Activated CD4-positive, alpha-beta T cell treated with anti-CD3 and anti-CD28 coated beads, Interleukin-2, amount 10 ng/mL, durations not matched to agents 7 days and 5 days (primary cell): ENCODE measurements at regions not wholly inside any gene's neighbourhood (a gene's known extent, or its start where the extent isn't known, plus 50 kb on each side); places are given as distances from the start of the nearest gene placed in this dataset.
"Not testable (repeated sequence)": the region's sequence is repeated elsewhere in the genome, so short reads cannot be mapped to it uniquely, and the experiment has no call there.

Experiments
- CTCF ChIA-PET: fragments of 350-600 bp; sonication (Branson Sonifier 250); formaldehyde crosslinking; loops from one replicate; lab custom pipeline; 2021; ENCODE audit warnings: antibody characterized with exemption; lab: Charles Lee
- POLR2A ChIA-PET: fragments of 350-600 bp; sonication (Branson Sonifier 250); formaldehyde crosslinking; loops from one replicate; lab custom pipeline; 2021; ENCODE audit warnings: antibody characterized with exemption; lab: Charles Lee
- DNase-seq: peaks from one replicate; pipeline ENCODE4 v3.0.0-alpha.2; 2020
- H3K27ac Mint-ChIP-seq: one replicate; pipeline ENCODE4 v1.8.0; 2021; ENCODE audit warnings: mild to moderate bottlenecking, moderate library complexity, mixed read lengths
- H3K27me3 Mint-ChIP-seq: one replicate; pipeline ENCODE4 v1.8.0; 2021; ENCODE audit warnings: mixed read lengths
- H3K36me3 Mint-ChIP-seq: one replicate; pipeline ENCODE4 v1.8.0; 2021; ENCODE audit warnings: low read depth, mixed read lengths
- H3K4me1 Mint-ChIP-seq: one replicate; pipeline ENCODE4 v1.8.0; 2021; ENCODE audit warnings: mixed read lengths
- H3K4me3 Mint-ChIP-seq: one replicate; pipeline ENCODE4 v1.8.0; 2021; ENCODE audit warnings: mild to moderate bottlenecking, moderate library complexity, mixed read lengths
- H3K9me3 Mint-ChIP-seq: one replicate; pipeline ENCODE4 v1.8.0; 2021; ENCODE audit warnings: mixed read lengths

- peaks cover 16% of the 10 kb centered on the region for H3K9me3 Mint-ChIP-seq
Observed at GRCh38 chr12:47359310-47360092, 279.7 kb upstream of the AMIGO2 start.

GRCh38 chr12:47357006-47357405 lies 277.2 kb upstream of the AMIGO2 start:
- CTCF ChIA-PET = interaction anchor here (0.9 to 2.1 kb wide), 2 partner anchors 10 kb away, joined by 3 to 10 read pairs; no protein-coding TSS in a partner anchor
- H3K27me3 Mint-ChIP-seq, H3K4me3 Mint-ChIP-seq, DNase-seq, POLR2A ChIA-PET: not testable (repeated sequence)
- H3K4me1 Mint-ChIP-seq = peaks cover 72% of the 10 kb centered on the region
- H3K36me3 Mint-ChIP-seq = peaks cover 39% of the 10 kb centered on the region
- H3K9me3 Mint-ChIP-seq = peaks cover 20% of the 10 kb centered on the region
- H3K27ac Mint-ChIP-seq = peak overlapping the region; percentile 92

More at GRCh38 chr12:47359310-47360092, 279.7 kb upstream of the AMIGO2 start:
- Mint-ChIP-seq H3K36me3 (peaks cover 36% of the 10 kb centered on the region), H3K4me1 (peaks cover 73% of the 10 kb centered on the region), H3K27ac (peak overlapping the region; percentile 98), H3K4me3 (no peak overlapping the region), H3K27me3 (no peaks in the 10 kb centered on the region)
- no peak for DNase-seq
- CTCF ChIA-PET = interaction anchor here (2.5 to 3.8 kb wide), 2 partner anchors 8 to 38 kb away, joined by 6 to 12 read pairs; no protein-coding TSS in a partner anchor
- POLR2A ChIA-PET = no interaction called here

- Mint-ChIP-seq H3K9me3 (peaks cover 20% of the 10 kb centered on the region), H3K27me3 (no peaks in the 10 kb centered on the region), H3K4me1 (peaks cover 70% of the 10 kb centered on the region), H3K27ac (peak overlapping the region; percentile 92), H3K4me3 (peak overlapping the region; percentile 21), H3K36me3 (peaks cover 42% of the 10 kb centered on the region)
- ChIA-PET CTCF (interaction anchor here (0.8 to 2.1 kb wide), 7 partner anchors 9 to 146 kb away, joined by 3 to 10 read pairs (median 3); no protein-coding TSS in a partner anchor), POLR2A (no interaction called here)
- DNase-seq = no peak
Observed at GRCh38 chr12:47356129-47356700, 276.5 kb upstream of the AMIGO2 start.

- H3K9me3 Mint-ChIP-seq = peaks cover 18% of the 10 kb centered on the region
- H3K4me3 Mint-ChIP-seq = peak overlapping the region; percentile 48
- ChIA-PET POLR2A (no interaction called here), CTCF (interaction anchor here (0.6 to 1.7 kb wide), 2 partner anchors 11 to 44 kb away, joined by 3 to 5 read pairs; no protein-coding TSS in a partner anchor)
- no peaks in the 10 kb centered on the region for H3K27me3 Mint-ChIP-seq
- H3K4me1 Mint-ChIP-seq = peaks cover 73% of the 10 kb centered on the region
- H3K36me3 Mint-ChIP-seq = peaks cover 42% of the 10 kb centered on the region
- no peak for DNase-seq
- H3K27ac Mint-ChIP-seq = peak overlapping the region; percentile 70
Observed at GRCh38 chr12:47353508-47353907, 273.7 kb upstream of the AMIGO2 start.

GRCh38 chr12:47352067-47352466 lies 272.3 kb upstream of the AMIGO2 start:
- H3K27ac Mint-ChIP-seq = no peak overlapping the region
- H3K4me3 Mint-ChIP-seq = no peak overlapping the region
- no peak for DNase-seq
- peaks cover 67% of the 10 kb centered on the region for H3K4me1 Mint-ChIP-seq
- POLR2A ChIA-PET = no interaction called here
- peaks cover 15% of the 10 kb centered on the region for H3K9me3 Mint-ChIP-seq
- H3K27me3 Mint-ChIP-seq = no peaks in the 10 kb centered on the region
- H3K36me3 Mint-ChIP-seq = peaks cover 35% of the 10 kb centered on the region
- CTCF ChIA-PET = interaction anchor here (1.0 to 1.7 kb wide), 3 partner anchors 9 to 96 kb away, joined by 3 to 6 read pairs (median 5); no protein-coding TSS in a partner anchor

GRCh38 chr12:47351526-47351925 lies 271.8 kb upstream of the AMIGO2 start:
- H3K9me3 Mint-ChIP-seq = peaks cover 12% of the 10 kb centered on the region
- CTCF ChIA-PET = interaction anchor here (0.6 to 1.6 kb wide), 2 partner anchors 10 to 457 kb away, joined by 5 to 6 read pairs; no protein-coding TSS in a partner anchor
- H3K4me3 Mint-ChIP-seq = no peak overlapping the region
- no peak for DNase-seq
- POLR2A ChIA-PET = no interaction called here
- peaks cover 63% of the 10 kb centered on the region for H3K4me1 Mint-ChIP-seq
- H3K27ac Mint-ChIP-seq = no peak overlapping the region
- no peaks in the 10 kb centered on the region for H3K27me3 Mint-ChIP-seq
- H3K36me3 Mint-ChIP-seq = peaks cover 31% of the 10 kb centered on the region

- ChIA-PET POLR2A (no interaction called here), CTCF (interaction anchor here (0.9 kb wide), 1 partner anchor 12 kb away, joined by 4 read pairs; no protein-coding TSS in a partner anchor)
- Mint-ChIP-seq H3K9me3 (peaks cover 9% of the 10 kb centered on the region), H3K27me3 (no peaks in the 10 kb centered on the region), H3K4me1 (peaks cover 53% of the 10 kb centered on the region), H3K4me3 (peak overlapping the region; percentile 4), H3K27ac (peak overlapping the region; percentile 91), H3K36me3 (peaks cover 20% of the 10 kb centered on the region)
- no peak for DNase-seq
Observed at GRCh38 chr12:47350062-47350408, 270.3 kb upstream of the AMIGO2 start.

- Mint-ChIP-seq H3K27me3 (no peaks in the 10 kb centered on the region), H3K9me3 (peaks cover 9% of the 10 kb centered on the region), H3K27ac (peak overlapping the region; percentile 91), H3K36me3 (peaks cover 18% of the 10 kb centered on the region), H3K4me1 (peaks cover 53% of the 10 kb centered on the region), H3K4me3 (peak overlapping the region; percentile 4)
- ChIA-PET POLR2A (no interaction called here), CTCF (interaction anchor here (0.9 to 1.0 kb wide), 2 partner anchors 11 to 13 kb away, joined by 4 read pairs; no protein-coding TSS in a partner anchor)
- DNase-seq = no peak
Observed at GRCh38 chr12:47349137-47350061, 269.6 kb upstream of the AMIGO2 start.

GRCh38 chr12:47348206-47348605 lies 268.4 kb upstream of the AMIGO2 start:
- ChIA-PET POLR2A (no interaction called here), CTCF (interaction anchor here (0.7 to 1.0 kb wide), 2 partner anchors 10 to 103 kb away, joined by 4 to 5 read pairs; no protein-coding TSS in a partner anchor)
- H3K27ac Mint-ChIP-seq = no peak overlapping the region
- no peak overlapping the region for H3K4me3 Mint-ChIP-seq
- peaks cover 11% of the 10 kb centered on the region for H3K36me3 Mint-ChIP-seq
- no peaks in the 10 kb centered on the region for H3K27me3 Mint-ChIP-seq
- H3K4me1 Mint-ChIP-seq = peaks cover 46% of the 10 kb centered on the region
- DNase-seq = no peak
- peaks cover 9% of the 10 kb centered on the region for H3K9me3 Mint-ChIP-seq

GRCh38 chr12:47346251-47347019 lies 266.7 kb upstream of the AMIGO2 start:
- POLR2A ChIA-PET = interaction anchor here (0.6 kb wide), 1 partner anchor 262 kb away, joined by 3 read pairs; no protein-coding TSS in a partner anchor

GRCh38 chr12:47343684-47344567 lies 264.2 kb upstream of the AMIGO2 start:
- H3K36me3 Mint-ChIP-seq = no peaks in the 10 kb centered on the region
- peaks cover 16% of the 10 kb centered on the region for H3K9me3 Mint-ChIP-seq
- H3K27ac Mint-ChIP-seq = no peak overlapping the region
- H3K4me3 Mint-ChIP-seq = no peak overlapping the region
- no peaks in the 10 kb centered on the region for H3K27me3 Mint-ChIP-seq
- peaks cover 13% of the 10 kb centered on the region for H3K4me1 Mint-ChIP-seq
- ChIA-PET CTCF (interaction anchor here (0.6 to 1.2 kb wide), 2 partner anchors 25 to 1306 kb away, joined by 3 read pairs; no protein-coding TSS in a partner anchor), POLR2A (no interaction called here)
- no peak for DNase-seq

More at GRCh38 chr12:47346251-47347019, 266.7 kb upstream of the AMIGO2 start:
- Mint-ChIP-seq H3K36me3 (peaks cover 8% of the 10 kb centered on the region), H3K27me3 (no peaks in the 10 kb centered on the region), H3K9me3 (peaks cover 16% of the 10 kb centered on the region), H3K27ac (no peak overlapping the region), H3K4me1 (peaks cover 35% of the 10 kb centered on the region), H3K4me3 (no peak overlapping the region)
- CTCF ChIA-PET = interaction anchor here (0.7 to 2.2 kb wide), 6 partner anchors 10 to 44 kb away, joined by 3 to 10 read pairs (median 4); no protein-coding TSS in a partner anchor
- DNase-seq = no peak
